ENCODE measurements at regions not wholly inside any gene's neighbourhood (a gene's known extent, or its start where the extent isn't known, plus 50 kb on each side); places are given as distances from the start of the nearest gene placed in this dataset.

DNA sequence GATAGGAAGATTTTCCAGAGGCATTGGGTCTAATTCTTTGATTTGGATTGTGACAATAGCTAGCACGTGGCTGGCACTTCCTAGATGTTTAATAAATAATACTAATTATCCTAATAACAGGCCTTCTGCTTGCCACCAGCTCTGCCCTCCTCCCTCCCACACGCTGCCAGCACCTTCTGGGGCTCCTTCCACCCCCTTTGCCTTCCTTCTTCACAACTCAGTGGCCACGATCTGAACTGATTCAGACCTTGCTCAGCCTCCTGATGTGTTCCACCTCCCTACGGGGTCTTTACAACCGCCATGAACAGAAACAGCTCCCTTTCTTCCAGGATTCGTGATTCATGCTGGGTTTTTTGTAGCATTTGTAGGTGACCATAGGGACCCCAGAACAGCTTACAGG is 310.3 kb upstream of the HS6ST1 start:
- TF ChIP-seq, protein P1, sequence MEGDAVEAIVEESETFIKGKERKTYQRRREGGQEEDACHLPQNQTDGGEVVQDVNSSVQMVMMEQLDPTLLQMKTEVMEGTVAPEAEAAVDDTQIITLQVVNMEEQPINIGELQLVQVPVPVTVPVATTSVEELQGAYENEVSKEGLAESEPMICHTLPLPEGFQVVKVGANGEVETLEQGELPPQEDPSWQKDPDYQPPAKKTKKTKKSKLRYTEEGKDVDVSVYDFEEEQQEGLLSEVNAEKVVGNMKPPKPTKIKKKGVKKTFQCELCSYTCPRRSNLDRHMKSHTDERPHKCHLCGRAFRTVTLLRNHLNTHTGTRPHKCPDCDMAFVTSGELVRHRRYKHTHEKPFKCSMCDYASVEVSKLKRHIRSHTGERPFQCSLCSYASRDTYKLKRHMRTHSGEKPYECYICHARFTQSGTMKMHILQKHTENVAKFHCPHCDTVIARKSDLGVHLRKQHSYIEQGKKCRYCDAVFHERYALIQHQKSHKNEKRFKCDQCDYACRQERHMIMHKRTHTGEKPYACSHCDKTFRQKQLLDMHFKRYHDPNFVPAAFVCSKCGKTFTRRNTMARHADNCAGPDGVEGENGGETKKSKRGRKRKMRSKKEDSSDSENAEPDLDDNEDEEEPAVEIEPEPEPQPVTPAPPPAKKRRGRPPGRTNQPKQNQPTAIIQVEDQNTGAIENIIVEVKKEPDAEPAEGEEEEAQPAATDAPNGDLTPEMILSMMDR (IDR thresholded peaks at IDR 0.05): no peak
- TF ChIP-seq EZH2phosphoT487 (IDR thresholded peaks at IDR 0.05) (no peak), EZH2 (IDR thresholded peaks at IDR 0.05) (no peak)

Data from neural progenitor cell (in vitro differentiated cells).